ENCODE measurements at regions not wholly inside any gene's neighbourhood (a gene's known extent, or its start where the extent isn't known, plus 50 kb on each side); places are given as distances from the start of the nearest gene placed in this dataset.
"Not testable (repeated sequence)": the region's sequence is repeated elsewhere in the genome, so short reads cannot be mapped to it uniquely, and the experiment has no call there.

- DNase-seq (ENCODE audit: low read depth): no peak
Measured at GRCh38 chr18:73446502-73446901, 578.7 kb upstream of the NETO1 start.

GRCh38 chr18:73431620-73432019 is 563.8 kb upstream of the NETO1 start:
- DNase-seq (ENCODE audit: low read depth): no peak

- DNase-seq (ENCODE audit: low read depth): no peak
Measured at GRCh38 chr18:73421010-73421409, 553.2 kb upstream of the NETO1 start.

- DNase-seq (ENCODE audit: low read depth): no peak
Measured at GRCh38 chr18:73419531-73419930, 551.7 kb upstream of the NETO1 start.

- DNase-seq (ENCODE audit: low read depth): no peak
Measured at GRCh38 chr18:73414598-73414997, 546.8 kb upstream of the NETO1 start.

- no peak for DNase-seq (ENCODE audit: low read depth)
Measured at GRCh38 chr18:73414069-73414468, 546.3 kb upstream of the NETO1 start.

GRCh38 chr18:73409242-73409641 is 541.5 kb upstream of the NETO1 start:
- no peak for DNase-seq (ENCODE audit: low read depth)

GRCh38 chr18:73408469-73408868 is 540.7 kb upstream of the NETO1 start:
- no peak for DNase-seq (ENCODE audit: low read depth)

GRCh38 chr18:73407506-73407905 is 539.7 kb upstream of the NETO1 start:
- DNase-seq (ENCODE audit: low read depth): no peak

GRCh38 chr18:73384246-73384645 is 516.5 kb upstream of the NETO1 start:
- no peak for DNase-seq (ENCODE audit: low read depth)

GRCh38 chr18:73381699-73382036 is 513.9 kb upstream of the NETO1 start:
- DNase-seq (ENCODE audit: low read depth): no peak

- no peak for DNase-seq (ENCODE audit: low read depth)
Measured at GRCh38 chr18:73381016-73381698, 513.4 kb upstream of the NETO1 start.

- no peak for DNase-seq (ENCODE audit: low read depth)
Measured at GRCh38 chr18:73366713-73367112, 498.9 kb upstream of the NETO1 start.

- DNase-seq (ENCODE audit: low read depth): no peak
Measured at GRCh38 chr18:73365018-73365417, 497.2 kb upstream of the NETO1 start.

- DNase-seq (ENCODE audit: low read depth): no peak
Measured at GRCh38 chr18:73355121-73355520, 487.3 kb upstream of the NETO1 start.

- no peak for DNase-seq (ENCODE audit: low read depth)
Measured at GRCh38 chr18:73352546-73352945, 484.8 kb upstream of the NETO1 start.

GRCh38 chr18:73340135-73340977 is 472.6 kb upstream of the NETO1 start:
- no peak for DNase-seq (ENCODE audit: low read depth)

- DNase-seq (ENCODE audit: low read depth): no peak
Measured at GRCh38 chr18:73331212-73331772, 463.5 kb upstream of the NETO1 start.

GRCh38 chr18:73330106-73330505 is 462.3 kb upstream of the NETO1 start:
- DNase-seq (ENCODE audit: low read depth): not testable (repeated sequence)

- not testable (repeated sequence) for DNase-seq (ENCODE audit: low read depth)
Measured at GRCh38 chr18:73324187-73324831, 456.5 kb upstream of the NETO1 start.

GRCh38 chr18:73318739-73319479 is 451.1 kb upstream of the NETO1 start:
- DNase-seq (ENCODE audit: low read depth): no peak

- DNase-seq (ENCODE audit: low read depth): no peak
Measured at GRCh38 chr18:73316513-73316912, 448.7 kb upstream of the NETO1 start.
